GM21367 (cell line): ENCODE measurements at regions not wholly inside any gene's neighbourhood (a gene's known extent, or its start where the extent isn't known, plus 50 kb on each side); places are given as distances from the start of the nearest gene placed in this dataset.

Experiments used
- ATAC-seq: cut with Tn5 transposase; IDR thresholded peaks from one replicate; pipeline ENCODE4 v1.9.1; 2021; ENCODE audit not compliant: unreplicated experiment

GRCh38 chr4:158010361-158010760 is 162.5 kb downstream of the GASK1B start:
- no peak for ATAC-seq

- no peak for ATAC-seq
Measured at GRCh38 chr4:158008551-158009218, 164.1 kb downstream of the GASK1B start.

DNA sequence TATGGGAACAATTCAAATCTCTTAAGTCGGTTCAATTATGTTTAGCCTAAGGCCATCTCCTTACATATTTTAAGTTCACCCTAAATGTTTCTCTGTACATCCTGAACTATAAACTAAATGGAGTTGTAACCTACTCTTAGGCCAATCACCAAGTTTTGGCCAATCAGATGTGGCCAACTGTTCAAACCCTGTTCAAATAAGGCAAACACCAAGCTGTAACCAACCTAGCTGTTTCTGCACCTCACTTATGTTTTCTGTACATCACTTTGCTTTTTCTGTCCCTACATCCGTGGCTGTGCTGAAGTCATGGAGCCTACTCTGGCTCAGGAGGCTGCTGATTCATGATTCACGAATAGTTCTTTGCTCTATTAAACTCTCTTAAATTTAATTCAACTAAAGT is 165.3 kb downstream of the GASK1B start:
- ATAC-seq, result no peak

- ATAC-seq, result no peak
Measured at GRCh38 chr4:158006990-158007389, 165.8 kb downstream of the GASK1B start.

DNA sequence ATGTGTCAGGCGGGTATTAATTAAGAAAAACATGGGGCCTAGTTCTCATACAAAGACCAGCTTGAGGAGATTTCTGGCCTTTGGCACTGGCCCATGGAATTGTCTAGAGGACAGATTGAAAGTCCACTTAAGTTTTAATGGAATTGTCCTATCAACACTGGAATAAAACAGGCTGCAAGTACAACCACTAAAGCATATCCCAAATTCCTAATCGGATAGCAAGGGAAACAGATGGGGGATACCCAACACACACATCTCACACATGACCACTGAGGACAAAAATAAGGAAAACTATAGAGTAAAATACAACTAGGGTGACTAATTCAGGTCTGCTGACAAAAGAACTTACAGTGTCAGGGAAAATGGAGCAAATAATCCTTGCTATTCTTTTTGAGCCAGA is 167.8 kb downstream of the GASK1B start:
- no peak for ATAC-seq

DNA sequence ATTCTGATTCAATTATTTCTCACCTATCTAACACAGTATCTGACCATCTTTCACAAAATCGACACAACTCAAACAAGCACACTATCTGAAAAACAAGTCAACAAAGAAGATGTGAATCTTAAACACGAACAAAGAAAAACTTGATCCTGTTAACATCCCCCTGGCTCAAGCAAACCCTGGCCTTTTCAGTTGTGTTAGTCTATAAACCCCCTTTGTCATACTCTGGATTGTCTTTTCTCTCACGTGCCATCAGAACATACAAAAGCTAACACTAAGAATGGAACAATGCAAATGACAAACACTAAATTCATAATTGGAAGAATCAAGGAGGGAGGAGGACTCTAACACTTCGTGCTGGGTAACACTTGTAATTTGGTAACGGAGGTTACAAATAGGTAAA is 168.7 kb downstream of the GASK1B start:
- ATAC-seq, result no peak

DNA sequence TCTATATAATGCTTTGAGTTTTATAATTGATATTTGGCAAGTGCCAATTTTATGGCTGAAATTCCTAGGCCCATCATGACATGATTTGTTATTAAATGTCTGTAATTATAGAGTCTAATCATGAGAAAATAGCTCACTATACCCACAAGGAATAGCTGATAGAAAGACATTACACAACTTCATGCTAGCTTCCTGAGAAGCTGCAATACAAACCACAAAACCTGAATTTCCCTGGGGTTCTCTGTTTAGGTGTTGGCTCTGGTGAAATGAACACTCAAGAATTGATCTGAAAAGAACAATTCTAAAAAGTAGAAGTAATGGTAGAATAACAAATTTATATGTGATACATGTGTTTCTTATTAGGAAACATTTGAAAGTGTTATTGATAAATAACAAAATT is 169.6 kb downstream of the GASK1B start:
- ATAC-seq, result no peak

DNA sequence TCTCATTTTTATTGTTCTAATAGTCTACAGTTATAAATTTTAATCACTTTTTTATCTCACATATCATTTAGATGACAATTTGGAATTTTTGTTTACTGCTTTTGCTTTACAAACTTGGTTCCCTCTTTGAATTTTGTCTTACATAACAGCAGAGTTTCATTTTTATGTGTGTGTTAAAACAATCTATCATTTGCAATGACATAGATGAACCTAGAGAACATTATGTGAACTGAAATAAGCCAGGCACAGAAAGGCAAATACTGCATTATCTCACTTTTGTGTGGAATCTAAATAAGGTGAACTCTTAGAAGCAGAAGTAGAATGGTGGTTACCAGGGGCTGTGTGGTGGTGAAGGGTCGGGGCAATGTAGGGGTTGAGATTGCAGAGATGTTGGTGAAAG is 170.7 kb downstream of the GASK1B start:
- no peak for ATAC-seq

DNA sequence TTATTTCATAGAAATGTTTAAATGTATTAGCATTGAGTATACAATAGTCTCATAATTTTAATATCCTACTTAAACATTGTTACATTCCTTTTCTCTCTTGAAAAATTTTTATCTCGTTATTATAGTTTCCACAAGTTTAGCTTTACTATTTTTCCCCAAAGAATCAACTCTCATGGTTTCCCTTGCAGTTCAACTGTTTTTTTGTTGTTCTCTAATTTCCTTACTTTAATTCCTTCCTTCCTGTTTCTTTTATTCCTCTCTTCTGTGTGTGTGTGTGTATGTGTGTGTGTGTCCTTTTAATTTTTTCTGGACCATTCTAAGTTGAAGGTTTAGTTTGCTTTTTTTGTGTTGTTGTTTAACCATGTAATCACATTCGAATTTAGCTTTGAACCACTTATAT is 171.1 kb downstream of the GASK1B start:
- ATAC-seq, result no peak

GRCh38 chr4:157999723-158000122 is 173.1 kb downstream of the GASK1B start:
- ATAC-seq, result no peak

DNA sequence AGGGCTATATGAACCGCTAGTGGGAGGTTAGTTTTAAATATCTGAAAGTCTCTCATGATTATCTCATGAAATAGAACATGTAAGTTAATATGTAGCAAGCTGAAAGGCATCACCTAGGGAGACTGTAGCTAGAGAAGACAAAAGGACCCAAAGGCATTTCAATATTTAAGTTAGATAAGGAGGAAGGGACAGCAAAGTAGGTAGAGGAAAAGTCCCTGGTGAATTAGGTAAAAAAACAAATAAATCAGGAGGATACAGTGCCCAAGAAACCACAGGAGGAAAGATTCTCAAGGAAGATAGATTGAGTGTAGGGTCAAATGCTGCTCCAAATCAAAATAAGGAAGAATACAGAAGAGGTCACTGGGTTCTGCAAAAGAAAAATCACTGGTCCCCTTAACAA is 175.5 kb downstream of the GASK1B start:
- no peak for ATAC-seq

DNA sequence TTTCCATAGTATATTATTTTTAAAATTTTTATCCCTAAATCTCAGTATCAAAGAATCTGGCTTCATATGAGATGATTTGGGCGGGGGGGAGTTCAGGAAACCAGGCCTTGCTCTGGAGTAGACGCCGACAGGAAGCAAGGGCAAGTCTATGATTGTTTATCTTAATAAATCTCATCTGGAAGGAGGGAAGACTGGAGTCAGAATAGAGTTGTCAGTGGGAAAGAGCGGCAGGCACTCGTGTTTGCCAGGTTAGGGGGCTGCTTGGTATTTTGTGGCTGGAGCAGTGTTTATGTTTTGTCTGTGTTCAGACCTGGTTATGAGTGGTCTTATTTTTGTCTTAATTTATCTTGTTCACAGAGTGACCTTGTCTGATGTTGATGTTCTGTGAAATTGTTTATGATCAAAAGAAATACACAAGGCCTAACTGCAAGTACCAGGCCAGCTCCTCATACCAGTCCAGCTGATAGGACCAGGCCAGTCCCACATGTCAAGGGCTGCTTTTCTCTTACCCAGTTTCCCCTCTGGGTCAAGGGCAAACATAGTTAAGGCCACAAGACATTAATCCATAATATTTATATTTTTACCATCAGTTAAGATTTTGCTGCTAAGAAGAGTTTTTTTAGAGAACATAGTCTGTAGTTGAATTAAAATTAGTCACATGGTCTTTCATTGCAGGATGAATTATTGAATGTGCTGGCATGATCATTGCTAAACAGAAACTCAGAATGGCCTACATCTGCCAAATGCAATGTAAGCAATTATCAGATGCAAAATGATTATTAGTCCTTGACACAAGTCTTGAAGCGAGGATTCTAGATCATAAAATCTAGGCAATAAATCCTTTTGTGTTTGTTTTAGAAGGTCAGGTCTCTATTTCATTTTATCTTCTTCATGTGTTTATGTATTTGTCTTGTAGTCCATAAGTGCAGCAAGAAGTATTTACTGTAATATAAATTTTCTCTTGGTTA is 176.5 kb downstream of the GASK1B start:
- ATAC-seq, result no peak

- ATAC-seq, result no peak
Measured at GRCh38 chr4:157994863-157995262, 178.0 kb downstream of the GASK1B start.

DNA sequence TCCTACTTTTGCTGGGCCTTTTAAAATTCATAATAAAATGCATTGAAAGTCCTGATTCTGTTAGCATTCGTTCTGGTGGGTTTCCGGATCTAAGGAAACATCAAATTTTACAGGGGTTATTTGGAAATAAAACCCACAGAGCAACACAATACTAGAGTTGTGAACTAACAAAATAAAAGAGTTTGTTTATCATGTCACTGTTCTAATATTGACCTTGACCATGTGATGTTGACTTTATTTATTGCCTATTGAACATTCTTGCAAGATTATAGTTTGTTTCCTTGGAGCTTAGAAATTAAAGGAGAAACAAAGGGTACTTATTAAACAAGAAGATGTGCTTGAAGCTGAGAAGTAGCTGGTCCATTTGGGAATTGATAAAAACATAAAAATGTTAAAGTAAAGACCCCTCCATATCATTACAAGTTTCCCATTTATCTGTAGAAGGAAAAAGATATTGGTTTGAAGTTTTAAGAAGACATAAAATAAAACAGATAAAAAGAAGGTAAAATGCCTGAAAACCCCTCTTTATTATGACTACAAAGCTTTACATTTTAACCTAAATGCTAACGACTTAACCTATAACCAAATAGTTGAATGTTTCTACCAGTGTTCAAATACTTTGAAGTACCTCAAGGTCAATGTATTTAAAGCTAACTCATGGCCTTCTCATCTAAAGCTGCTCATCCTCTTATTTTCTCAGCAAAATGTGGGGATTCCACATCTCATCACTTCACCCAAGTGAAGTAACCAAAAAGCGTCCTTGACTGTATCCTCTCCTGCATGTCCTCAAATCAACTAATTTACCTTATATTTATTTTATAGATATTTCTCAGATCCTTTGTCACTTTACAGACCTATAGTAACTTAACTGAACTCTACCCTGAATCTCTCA is 179.6 kb downstream of the GASK1B start:
- no peak for ATAC-seq

GRCh38 chr4:157992038-157992705 is 180.7 kb downstream of the GASK1B start:
- peak; percentile 61 for ATAC-seq

GRCh38 chr4:157988641-157989040 is 184.2 kb downstream of the GASK1B start:
- no peak for ATAC-seq

GRCh38 chr4:157984285-157984911 is 188.4 kb downstream of the GASK1B start:
- ATAC-seq, result no peak

GRCh38 chr4:157983300-157983699 is 189.5 kb downstream of the GASK1B start:
- no peak for ATAC-seq

DNA sequence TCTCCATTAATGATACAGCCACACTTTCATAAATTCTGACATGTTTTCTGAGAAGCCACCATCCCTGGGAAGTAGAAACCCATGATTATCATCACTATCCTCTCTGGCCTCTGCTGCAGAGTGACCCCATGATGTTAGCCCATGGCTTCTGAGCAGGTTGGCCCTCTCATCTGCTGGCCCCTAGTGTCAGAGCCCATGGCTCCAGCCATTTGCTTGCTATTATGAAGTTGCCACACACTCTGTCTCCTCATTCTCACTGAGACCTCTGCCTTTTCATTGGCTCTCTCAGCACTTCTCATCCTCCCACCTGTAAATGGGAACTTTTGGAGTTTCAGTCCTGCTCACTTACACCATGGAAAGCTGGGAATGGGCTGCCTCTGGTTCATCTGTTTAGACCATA is 192.7 kb downstream of the GASK1B start:
- ATAC-seq, result no peak

GRCh38 chr4:157978680-157979361 is 194.0 kb downstream of the GASK1B start:
- ATAC-seq, result peak; percentile 95
